ENCODE measurements at regions not wholly inside any gene's neighbourhood (a gene's known extent, or its start where the extent isn't known, plus 50 kb on each side); places are given as distances from the start of the nearest gene placed in this dataset.

GRCh38 chr13:60959427-60959826 is 456.2 kb downstream of the PCDH20 start:
- Histone ChIP-seq H3K27ac (no peak overlapping the region), H3K27me3 (no peaks in the 10 kb centered on the region), H3K9me3 (no peaks in the 10 kb centered on the region), H3K4me1 (no peaks in the 10 kb centered on the region), H3K4me3 (no peak overlapping the region), H3K36me3 (no peaks in the 10 kb centered on the region)
- intact Hi-C loops (cut with DNase I; ENCODE audit: low total_unique reads) = no loop called here
- DNase-seq = no peak
- no peak for TF ChIP-seq POLR2A (IDR thresholded peaks at IDR 0.05)
- TF ChIP-seq CTCF (IDR thresholded peaks at IDR 0.05) = no peak

- Histone ChIP-seq H3K9me3 (no peaks in the 10 kb centered on the region), H3K4me3 (no peak overlapping the region), H3K36me3 (no peaks in the 10 kb centered on the region), H3K4me1 (no peaks in the 10 kb centered on the region), H3K27me3 (no peaks in the 10 kb centered on the region), H3K27ac (no peak overlapping the region)
- no peak for DNase-seq
- TF ChIP-seq POLR2A (IDR thresholded peaks at IDR 0.05) (no peak), CTCF (IDR thresholded peaks at IDR 0.05) (no peak)
- intact Hi-C loops (cut with DNase I; ENCODE audit: low total_unique reads) = no loop called here
These were observed 457.8 kb downstream of the PCDH20 start for GRCh38 chr13:60957816-60958215.

- no peaks in the 10 kb centered on the region for H3K27me3 ChIP-seq
- no peaks in the 10 kb centered on the region for H3K9me3 ChIP-seq
- no peak overlapping the region for H3K27ac ChIP-seq
- no peaks in the 10 kb centered on the region for H3K36me3 ChIP-seq
- TF ChIP-seq POLR2A (IDR thresholded peaks at IDR 0.05) (no peak), CTCF (IDR thresholded peaks at IDR 0.05) (no peak)
- no peak overlapping the region for H3K4me3 ChIP-seq
- DNase-seq = no peak
- no peaks in the 10 kb centered on the region for H3K4me1 ChIP-seq
- intact Hi-C loops (cut with DNase I; ENCODE audit: low total_unique reads) = no loop called here
These were observed 470.3 kb downstream of the PCDH20 start for GRCh38 chr13:60945396-60945795.

- no peak for DNase-seq
- no peaks in the 10 kb centered on the region for H3K4me1 ChIP-seq
- H3K4me3 ChIP-seq = no peak overlapping the region
- intact Hi-C loops (cut with DNase I; ENCODE audit: low total_unique reads) = no loop called here
- H3K27ac ChIP-seq = no peak overlapping the region
- H3K9me3 ChIP-seq = no peaks in the 10 kb centered on the region
- no peaks in the 10 kb centered on the region for H3K36me3 ChIP-seq
- no peaks in the 10 kb centered on the region for H3K27me3 ChIP-seq
- TF ChIP-seq CTCF (IDR thresholded peaks at IDR 0.05) (no peak), POLR2A (IDR thresholded peaks at IDR 0.05) (no peak)
These were observed 470.8 kb downstream of the PCDH20 start for GRCh38 chr13:60944863-60945262.

- Histone ChIP-seq H3K27me3 (no peaks in the 10 kb centered on the region), H3K27ac (no peak overlapping the region), H3K36me3 (no peaks in the 10 kb centered on the region), H3K4me3 (no peak overlapping the region), H3K4me1 (no peaks in the 10 kb centered on the region), H3K9me3 (no peaks in the 10 kb centered on the region)
- intact Hi-C loops (cut with DNase I; ENCODE audit: low total_unique reads) = no loop called here
- TF ChIP-seq CTCF (IDR thresholded peaks at IDR 0.05) = no peak
- no peak for TF ChIP-seq POLR2A (IDR thresholded peaks at IDR 0.05)
- DNase-seq = no peak
These were observed 471.6 kb downstream of the PCDH20 start for GRCh38 chr13:60944016-60944415.
